ENCODE measurements at regions not wholly inside any gene's neighbourhood (a gene's known extent, or its start where the extent isn't known, plus 50 kb on each side); places are given as distances from the start of the nearest gene placed in this dataset.

- DNase-seq: no peak
Observed at GRCh38 chr10:77710081-77710551, 72.5 kb upstream of the KCNMA1 start.

DNA sequence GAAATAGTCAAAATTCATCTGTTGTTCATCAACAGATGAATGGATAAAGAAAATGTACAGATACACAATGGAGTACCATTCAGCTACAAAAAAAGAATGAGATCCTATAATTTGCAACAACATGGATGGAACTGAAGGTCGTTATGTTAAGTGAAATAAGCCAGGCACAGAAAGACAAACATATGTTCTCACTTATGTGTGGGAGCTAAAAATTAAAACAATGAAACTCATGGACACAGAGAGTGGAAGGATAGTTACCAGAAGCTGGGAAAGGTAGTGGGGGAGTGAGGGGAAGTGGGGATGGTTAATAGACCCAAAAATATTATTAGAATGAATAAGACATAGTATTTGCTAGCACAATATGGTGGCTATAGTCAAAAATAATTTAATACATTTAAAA, 70.0 kb upstream of the KCNMA1 start:
- no peak for DNase-seq

- DNase-seq: no peak
Observed at GRCh38 chr10:77702166-77702565, 64.6 kb upstream of the KCNMA1 start.

DNA sequence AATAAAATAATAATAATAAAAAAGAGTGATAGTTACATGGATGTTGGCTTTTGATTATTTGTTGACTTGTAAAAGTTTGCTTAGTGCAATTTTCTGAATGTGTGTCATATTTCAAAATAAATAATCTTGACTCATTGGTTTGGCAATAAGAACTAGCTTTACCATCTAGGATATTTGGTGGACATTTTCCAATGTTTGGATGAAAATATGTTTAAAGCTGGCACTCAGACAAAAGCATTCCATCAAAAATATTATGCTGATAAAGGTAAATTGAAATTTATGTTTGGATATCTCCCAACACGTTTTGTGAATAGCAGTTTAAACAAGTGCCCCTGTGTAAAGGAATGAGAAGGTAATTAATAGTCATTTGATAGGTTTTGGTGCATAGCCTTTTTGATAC, 62.5 kb upstream of the KCNMA1 start:
- no peak for DNase-seq

DNA sequence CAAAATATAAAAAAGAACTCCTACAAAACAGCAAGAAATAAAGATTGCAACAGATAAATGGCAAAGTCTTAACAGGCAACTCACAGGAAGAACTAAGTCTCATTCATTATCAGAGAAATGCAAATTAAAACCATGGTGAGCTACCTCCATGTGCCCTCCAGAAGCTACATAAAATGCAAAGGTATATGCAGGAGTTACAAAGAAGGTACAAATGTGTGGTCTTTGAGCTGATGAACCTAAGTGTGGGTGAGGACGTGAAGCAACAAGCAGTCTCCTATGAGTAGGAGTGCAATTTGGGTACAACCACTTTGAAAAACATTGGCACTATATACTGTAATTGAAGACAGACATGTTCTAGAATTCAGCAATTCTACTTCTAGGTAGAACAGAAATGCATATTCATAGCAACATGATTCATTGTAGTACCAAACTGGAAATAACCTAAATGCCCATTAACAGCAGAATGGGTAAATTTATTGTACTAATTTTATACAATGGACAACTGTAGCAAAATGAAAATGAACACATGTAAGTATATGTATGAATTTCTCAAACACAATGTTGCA, 61.6 kb upstream of the KCNMA1 start:
- DNase-seq: no peak

DNA sequence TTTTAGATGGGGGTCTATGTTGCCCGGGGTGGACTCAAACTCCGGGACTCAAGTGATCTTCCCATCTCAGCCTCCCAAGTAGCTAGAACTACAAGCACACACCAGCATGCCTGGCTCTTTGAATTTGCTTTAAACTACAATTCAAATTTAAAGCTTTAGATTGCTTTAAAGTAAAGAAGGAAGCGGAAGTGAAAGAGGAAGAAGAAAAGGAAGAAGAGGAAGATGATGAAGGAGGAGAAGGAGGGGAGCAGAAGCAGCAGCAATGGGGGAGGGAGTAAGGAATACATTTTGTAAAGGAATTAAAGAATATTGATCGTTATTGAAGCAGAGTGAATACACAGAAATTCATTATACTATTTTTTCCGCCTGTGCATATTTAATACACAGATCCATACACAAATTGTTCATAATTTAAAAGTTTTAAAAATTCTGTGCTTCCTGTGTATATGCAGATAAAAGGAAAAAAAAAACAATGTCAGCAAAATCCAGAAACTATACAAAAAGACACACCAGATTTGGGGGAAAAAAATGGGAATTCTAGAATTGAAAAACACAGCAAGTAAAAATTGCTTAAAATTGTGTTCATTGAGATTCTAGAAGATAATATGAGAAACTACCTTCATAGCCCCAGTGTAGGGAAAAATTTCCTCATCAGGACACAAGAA, 60.8 kb upstream of the KCNMA1 start:
- no peak for DNase-seq

DNA sequence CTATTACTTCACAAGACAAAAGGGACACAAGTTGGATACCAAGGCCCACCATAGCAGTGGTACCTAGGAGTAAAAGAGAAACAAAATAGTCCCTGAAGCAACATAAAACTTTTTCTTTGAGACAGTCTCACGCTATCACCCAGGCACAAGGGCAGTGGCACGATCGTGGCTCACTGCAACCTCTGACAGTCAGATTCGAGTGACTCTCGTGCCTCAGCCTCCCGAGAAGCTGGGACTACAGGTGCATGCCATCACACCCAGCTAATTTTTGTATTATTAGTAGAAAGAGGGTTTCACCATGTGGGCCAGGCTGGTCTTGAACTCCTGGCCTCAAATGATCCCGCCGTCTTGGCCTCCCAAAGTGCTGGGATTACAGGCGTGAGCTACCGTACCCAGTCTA, 59.0 kb upstream of the KCNMA1 start:
- no peak for DNase-seq

DNA sequence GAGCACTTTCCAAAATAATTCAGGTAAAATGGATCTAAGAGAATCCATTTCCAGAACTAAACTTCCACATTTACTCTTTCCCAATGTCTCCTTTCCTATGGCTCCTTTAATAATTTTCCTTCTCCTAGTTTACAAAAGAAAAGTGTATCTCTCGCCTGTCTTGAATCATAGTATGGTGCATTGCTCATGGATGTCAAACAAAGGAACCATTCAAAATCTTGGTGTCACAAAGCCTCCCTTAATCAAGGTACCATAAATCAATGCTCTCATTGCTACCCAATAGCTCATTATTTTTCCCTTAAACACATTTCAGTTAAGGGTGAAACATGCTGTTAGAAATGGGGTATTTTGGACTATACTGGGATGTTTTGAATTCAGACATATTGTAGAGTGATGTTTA, 57.6 kb upstream of the KCNMA1 start:
- DNase-seq: no peak

DNA sequence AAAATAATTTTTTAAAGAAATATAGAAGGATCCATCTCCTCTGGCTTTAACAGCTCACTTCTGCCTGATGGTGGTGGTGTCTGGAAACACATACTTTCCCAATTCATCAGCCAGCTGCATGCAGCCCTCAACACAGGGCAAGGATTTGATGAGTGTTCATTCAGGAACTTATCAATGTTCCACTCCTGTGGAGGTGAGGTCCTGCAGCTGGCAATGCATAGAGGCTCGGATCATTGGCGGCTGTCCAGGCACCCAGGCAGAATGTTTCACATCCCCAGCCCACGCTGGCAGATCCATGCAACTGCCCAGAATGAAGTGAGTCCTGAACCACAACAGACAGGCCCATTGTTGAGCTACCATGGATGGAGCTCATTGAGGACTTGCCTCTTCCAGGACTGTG, 55.2 kb upstream of the KCNMA1 start:
- no peak for DNase-seq

DNA sequence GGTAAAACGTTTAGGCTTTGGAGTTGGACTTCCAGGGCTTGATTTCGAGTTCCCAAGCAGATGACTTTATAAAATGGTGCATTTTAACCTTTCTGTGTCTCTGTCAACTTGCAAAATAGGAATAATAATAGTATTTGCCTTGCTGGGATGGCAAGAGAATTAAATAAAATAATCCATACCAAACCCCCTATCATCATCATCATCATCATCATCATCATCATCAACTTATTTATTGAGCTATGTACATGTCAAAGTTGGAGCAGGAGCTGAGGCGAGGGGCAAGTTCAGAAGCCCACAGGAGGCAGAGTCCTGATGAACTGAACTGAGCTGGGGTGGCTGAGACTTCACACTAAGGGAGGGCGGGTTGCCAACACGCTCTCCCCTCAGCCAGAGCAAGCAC, 51.7 kb upstream of the KCNMA1 start:
- DNase-seq: no peak

DNA sequence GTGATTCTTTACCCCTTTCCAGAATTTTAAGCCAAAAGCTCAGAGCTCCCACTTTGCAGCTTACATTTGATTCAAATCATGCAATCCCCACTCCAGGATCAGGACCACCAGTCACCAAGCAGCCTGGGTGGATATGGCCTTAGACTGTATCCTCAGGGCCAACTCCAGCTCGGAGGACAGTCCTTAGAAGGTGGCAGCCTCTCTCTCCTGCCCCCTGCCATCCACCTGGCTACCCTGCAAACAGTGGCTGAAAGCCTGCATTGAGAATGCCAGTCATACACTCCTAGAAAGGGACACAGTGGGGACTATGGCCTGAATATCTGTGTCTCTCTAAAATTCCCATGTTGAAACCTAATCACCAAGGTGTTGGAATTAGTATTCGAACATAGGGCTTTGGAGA, 50.0 kb upstream of the KCNMA1 start:
- no peak for DNase-seq

Measured in GDM1 (cell line).